ENCODE measurements at regions not wholly inside any gene's neighbourhood (a gene's known extent, or its start where the extent isn't known, plus 50 kb on each side); places are given as distances from the start of the nearest gene placed in this dataset.

GRCh38 chr6:125544819-125545218, 204.6 kb upstream of the HEY2 start:
- no peak overlapping the region for H3K27ac Mint-ChIP-seq (ENCODE audit: unreplicated experiment)

GRCh38 chr6:125546841-125547251, 202.6 kb upstream of the HEY2 start:
- Mint-ChIP-seq H3K27me3 (ENCODE audit: unreplicated experiment) (no peaks in the 10 kb centered on the region), H3K27ac (ENCODE audit: unreplicated experiment) (no peak overlapping the region), H3K4me3 (ENCODE audit: unreplicated experiment) (no peak overlapping the region), H3K4me1 (ENCODE audit: low read depth, unreplicated experiment) (peaks cover 7% of the 10 kb centered on the region), H3K36me3 (ENCODE audit: unreplicated experiment) (no peaks in the 10 kb centered on the region), H3K9me3 (ENCODE audit: unreplicated experiment) (no peaks in the 10 kb centered on the region)
- no peak for DNase-seq
- no peak for TF ChIP-seq CTCF (IDR thresholded peaks at IDR 0.05; ENCODE audit: partially characterized antibody, unreplicated experiment)

More at GRCh38 chr6:125544819-125545218, 204.6 kb upstream of the HEY2 start:
- Mint-ChIP-seq H3K27me3 (ENCODE audit: unreplicated experiment) (no peaks in the 10 kb centered on the region), H3K4me1 (ENCODE audit: low read depth, unreplicated experiment) (peaks cover 7% of the 10 kb centered on the region), H3K4me3 (ENCODE audit: unreplicated experiment) (no peak overlapping the region), H3K36me3 (ENCODE audit: unreplicated experiment) (no peaks in the 10 kb centered on the region), H3K9me3 (ENCODE audit: unreplicated experiment) (no peaks in the 10 kb centered on the region)
- TF ChIP-seq CTCF (IDR thresholded peaks at IDR 0.05; ENCODE audit: partially characterized antibody, unreplicated experiment): no peak
- no peak for DNase-seq

GRCh38 chr6:125547381-125547780, 202.1 kb upstream of the HEY2 start:
- Mint-ChIP-seq H3K4me1 (ENCODE audit: low read depth, unreplicated experiment) (peaks cover 7% of the 10 kb centered on the region), H3K9me3 (ENCODE audit: unreplicated experiment) (no peaks in the 10 kb centered on the region), H3K27me3 (ENCODE audit: unreplicated experiment) (no peaks in the 10 kb centered on the region), H3K27ac (ENCODE audit: unreplicated experiment) (no peak overlapping the region), H3K36me3 (ENCODE audit: unreplicated experiment) (no peaks in the 10 kb centered on the region), H3K4me3 (ENCODE audit: unreplicated experiment) (no peak overlapping the region)
- no peak for TF ChIP-seq CTCF (IDR thresholded peaks at IDR 0.05; ENCODE audit: partially characterized antibody, unreplicated experiment)
- no peak for DNase-seq

GRCh38 chr6:125549202-125549884, 200.1 kb upstream of the HEY2 start:
- Mint-ChIP-seq H3K36me3 (ENCODE audit: unreplicated experiment) (no peaks in the 10 kb centered on the region), H3K27me3 (ENCODE audit: unreplicated experiment) (no peaks in the 10 kb centered on the region), H3K27ac (ENCODE audit: unreplicated experiment) (no peak overlapping the region), H3K4me3 (ENCODE audit: unreplicated experiment) (no peak overlapping the region), H3K4me1 (ENCODE audit: low read depth, unreplicated experiment) (peaks cover 7% of the 10 kb centered on the region), H3K9me3 (ENCODE audit: unreplicated experiment) (no peaks in the 10 kb centered on the region)
- no peak for DNase-seq
- TF ChIP-seq CTCF (IDR thresholded peaks at IDR 0.05; ENCODE audit: partially characterized antibody, unreplicated experiment): no peak

GRCh38 chr6:125550892-125551291, 198.5 kb upstream of the HEY2 start:
- TF ChIP-seq CTCF (IDR thresholded peaks at IDR 0.05; ENCODE audit: partially characterized antibody, unreplicated experiment): no peak
- no peaks in the 10 kb centered on the region for H3K9me3 Mint-ChIP-seq (ENCODE audit: unreplicated experiment)
- no peak overlapping the region for H3K27ac Mint-ChIP-seq (ENCODE audit: unreplicated experiment)
- H3K4me3 Mint-ChIP-seq (ENCODE audit: unreplicated experiment): no peak overlapping the region
- peaks cover 7% of the 10 kb centered on the region for H3K4me1 Mint-ChIP-seq (ENCODE audit: low read depth, unreplicated experiment)
- DNase-seq: no peak
- no peaks in the 10 kb centered on the region for H3K27me3 Mint-ChIP-seq (ENCODE audit: unreplicated experiment)
- no peaks in the 10 kb centered on the region for H3K36me3 Mint-ChIP-seq (ENCODE audit: unreplicated experiment)
